ENCODE measurements at regions not wholly inside any gene's neighbourhood (a gene's known extent, or its start where the extent isn't known, plus 50 kb on each side); places are given as distances from the start of the nearest gene placed in this dataset.

- Histone ChIP-seq H3K27me3 (no peaks in the 10 kb centered on the region), H3K27ac (no peak overlapping the region), H3K36me3 (no peaks in the 10 kb centered on the region), H3K4me1 (no peaks in the 10 kb centered on the region), H3K4me3 (no peak overlapping the region), H3K9me3 (no peaks in the 10 kb centered on the region)
- 40 to 55% methylated on average over 6 of the region's 6 CpGs for WGBS, 2 donors
- TF ChIP-seq EP300 (IDR thresholded peaks at IDR 0.05) (no peak), POLR2AphosphoS5 (IDR thresholded peaks at IDR 0.05) (no peak)
- TF ChIP-seq, protein P1, sequence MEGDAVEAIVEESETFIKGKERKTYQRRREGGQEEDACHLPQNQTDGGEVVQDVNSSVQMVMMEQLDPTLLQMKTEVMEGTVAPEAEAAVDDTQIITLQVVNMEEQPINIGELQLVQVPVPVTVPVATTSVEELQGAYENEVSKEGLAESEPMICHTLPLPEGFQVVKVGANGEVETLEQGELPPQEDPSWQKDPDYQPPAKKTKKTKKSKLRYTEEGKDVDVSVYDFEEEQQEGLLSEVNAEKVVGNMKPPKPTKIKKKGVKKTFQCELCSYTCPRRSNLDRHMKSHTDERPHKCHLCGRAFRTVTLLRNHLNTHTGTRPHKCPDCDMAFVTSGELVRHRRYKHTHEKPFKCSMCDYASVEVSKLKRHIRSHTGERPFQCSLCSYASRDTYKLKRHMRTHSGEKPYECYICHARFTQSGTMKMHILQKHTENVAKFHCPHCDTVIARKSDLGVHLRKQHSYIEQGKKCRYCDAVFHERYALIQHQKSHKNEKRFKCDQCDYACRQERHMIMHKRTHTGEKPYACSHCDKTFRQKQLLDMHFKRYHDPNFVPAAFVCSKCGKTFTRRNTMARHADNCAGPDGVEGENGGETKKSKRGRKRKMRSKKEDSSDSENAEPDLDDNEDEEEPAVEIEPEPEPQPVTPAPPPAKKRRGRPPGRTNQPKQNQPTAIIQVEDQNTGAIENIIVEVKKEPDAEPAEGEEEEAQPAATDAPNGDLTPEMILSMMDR (IDR thresholded peaks at IDR 0.05) = no peak
- DNase-seq = no peak
- intact Hi-C loops (cut with DNase I) = no loop called here
Measured at GRCh38 chr15:29337156-29337959, 67.7 kb upstream of the NSMCE3 start.

- TF ChIP-seq POLR2A (IDR thresholded peaks at IDR 0.05) = no peak
- TF ChIP-seq POLR2AphosphoS5 (IDR thresholded peaks at IDR 0.05) = no peak
- TF ChIP-seq, protein P1 (IDR thresholded peaks at IDR 0.05) = no peak
- no peak for TF ChIP-seq EP300 (IDR thresholded peaks at IDR 0.05)
- Histone ChIP-seq H3K9me3 (no peaks in the 10 kb centered on the region), H3K4me1 (no peaks in the 10 kb centered on the region), H3K27me3 (no peaks in the 10 kb centered on the region), H3K4me3 (no peak overlapping the region), H3K36me3 (no peaks in the 10 kb centered on the region), H3K27ac (no peak overlapping the region)
- WGBS, 2 donors = 83 to 86% methylated on average over 9 of the region's 9 CpGs
- DNase-seq = no peak
- intact Hi-C loops (cut with DNase I) = no loop called here
Measured at GRCh38 chr15:29334544-29334943, 64.9 kb upstream of the NSMCE3 start.

GRCh38 chr15:29333261-29333660 lies 63.6 kb upstream of the NSMCE3 start:
- H3K27me3 ChIP-seq = no peaks in the 10 kb centered on the region
- intact Hi-C loops (cut with DNase I) = no loop called here
- no peaks in the 10 kb centered on the region for H3K36me3 ChIP-seq
- no peak overlapping the region for H3K27ac ChIP-seq
- H3K4me3 ChIP-seq = no peak overlapping the region
- H3K9me3 ChIP-seq = no peaks in the 10 kb centered on the region
- TF ChIP-seq, protein P1 (IDR thresholded peaks at IDR 0.05) = no peak
- TF ChIP-seq POLR2AphosphoS5 (IDR thresholded peaks at IDR 0.05) (no peak), EP300 (IDR thresholded peaks at IDR 0.05) (no peak), POLR2A (IDR thresholded peaks at IDR 0.05) (no peak)
- no peaks in the 10 kb centered on the region for H3K4me1 ChIP-seq
- DNase-seq = no peak
- WGBS, 2 donors = 78 to 87% methylated on average over 6 of the region's 6 CpGs

- no peaks in the 10 kb centered on the region for H3K4me1 ChIP-seq
- H3K27me3 ChIP-seq = no peaks in the 10 kb centered on the region
- intact Hi-C loops (cut with DNase I) = no loop called here
- WGBS, 2 donors = 73 to 81% methylated on average over 6 of the region's 6 CpGs
- no peak for DNase-seq
- no peak overlapping the region for H3K4me3 ChIP-seq
- no peaks in the 10 kb centered on the region for H3K9me3 ChIP-seq
- TF ChIP-seq, protein P1 (IDR thresholded peaks at IDR 0.05) = no peak
- no peak for TF ChIP-seq EP300 (IDR thresholded peaks at IDR 0.05)
- TF ChIP-seq POLR2A (IDR thresholded peaks at IDR 0.05) = no peak
- no peak for TF ChIP-seq POLR2AphosphoS5 (IDR thresholded peaks at IDR 0.05)
- no peaks in the 10 kb centered on the region for H3K36me3 ChIP-seq
- H3K27ac ChIP-seq = no peak overlapping the region
Measured at GRCh38 chr15:29331669-29332068, 62.0 kb upstream of the NSMCE3 start.

GRCh38 chr15:29331071-29331470 lies 61.4 kb upstream of the NSMCE3 start:
- no peak for DNase-seq
- peaks cover 0 to 5% (median 1%) of the 10 kb centered on the region in 4 donors for H3K9me3 ChIP-seq
- no peak overlapping the region for H3K27ac ChIP-seq
- intact Hi-C loops (cut with DNase I) = no loop called here
- no peaks in the 10 kb centered on the region for H3K36me3 ChIP-seq
- WGBS, 2 donors = 94 to 95% methylated on average over 10 of the region's 10 CpGs
- TF ChIP-seq EP300 (IDR thresholded peaks at IDR 0.05) (no peak), POLR2AphosphoS5 (IDR thresholded peaks at IDR 0.05) (no peak), POLR2A (IDR thresholded peaks at IDR 0.05) (no peak)
- TF ChIP-seq, protein P1 (IDR thresholded peaks at IDR 0.05) = no peak
- no peaks in the 10 kb centered on the region for H3K4me1 ChIP-seq
- no peak overlapping the region for H3K4me3 ChIP-seq
- H3K27me3 ChIP-seq = no peaks in the 10 kb centered on the region

Measured in sigmoid colon (tissue), 6 donors.